Activated naive CD8-positive, alpha-beta T cell treated with anti-CD3 and anti-CD28 coated beads for 36 hours (primary cell): ENCODE measurements at regions not wholly inside any gene's neighbourhood (a gene's known extent, or its start where the extent isn't known, plus 50 kb on each side); places are given as distances from the start of the nearest gene placed in this dataset.

ENCODE experiments used
- DNase-seq: peaks from one replicate; pipeline ENCODE4 v3.0.0; 2021
- H3K27ac Mint-ChIP-seq: one replicate; pipeline ENCODE4 v1.8.0; 2022; ENCODE audit warnings: mild to moderate bottlenecking, moderate library complexity, mixed read lengths
- H3K27me3 Mint-ChIP-seq: one replicate; pipeline ENCODE4 v1.8.0; 2022; ENCODE audit warnings: mild to moderate bottlenecking, mixed read lengths
- H3K36me3 Mint-ChIP-seq: one replicate; pipeline ENCODE4 v1.8.0; 2021; ENCODE audit warnings: mild to moderate bottlenecking, mixed read lengths
- H3K4me1 Mint-ChIP-seq: one replicate; pipeline ENCODE4 v1.8.0; 2021; ENCODE audit warnings: mixed read lengths
- H3K4me3 Mint-ChIP-seq: one replicate; pipeline ENCODE4 v1.8.0; 2022; ENCODE audit warnings: mild to moderate bottlenecking, moderate library complexity, mixed read lengths
- H3K9me3 Mint-ChIP-seq: one replicate; pipeline ENCODE4 v1.8.0; 2022; ENCODE audit warnings: mixed read lengths

DNA sequence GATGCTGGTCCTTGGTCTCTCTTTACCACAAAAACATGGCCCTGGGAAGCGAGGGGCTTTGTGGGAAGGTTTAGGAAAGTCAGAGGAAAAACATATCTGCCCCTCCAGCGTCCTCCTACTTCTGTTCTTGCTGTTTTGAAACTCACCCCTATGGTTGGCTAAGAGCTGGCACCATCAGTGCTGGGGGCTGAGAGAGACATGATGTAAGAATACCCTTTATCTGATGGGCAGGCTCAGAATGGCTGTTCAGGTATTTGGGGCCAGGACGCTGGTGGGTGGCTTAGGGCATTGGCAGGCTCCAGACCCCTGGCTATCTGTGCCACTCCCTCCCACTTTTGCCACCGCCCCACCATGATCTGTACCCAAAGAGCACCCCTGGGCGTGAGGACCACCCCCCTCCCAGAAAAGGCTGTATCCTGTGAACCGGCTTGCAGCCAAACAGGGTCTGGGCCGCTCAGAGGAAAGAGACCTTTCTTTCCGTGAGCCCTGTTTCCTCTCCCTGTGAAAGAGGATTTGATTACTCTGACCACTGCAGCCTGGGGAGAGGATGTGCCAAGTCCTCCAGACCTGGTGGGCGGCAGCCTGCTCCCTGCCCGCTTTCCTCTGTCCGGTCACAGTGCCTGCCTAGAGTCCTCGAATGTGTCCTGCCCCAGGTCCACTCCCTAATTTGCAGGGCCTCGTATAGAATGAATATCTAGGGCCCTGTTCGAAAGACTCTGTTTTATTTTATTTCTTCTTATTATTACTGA is 61.3 kb upstream of the SLC6A6 start:
- H3K27me3 Mint-ChIP-seq = no peaks in the 10 kb centered on the region
- H3K4me3 Mint-ChIP-seq = no peak overlapping the region
- no peaks in the 10 kb centered on the region for H3K9me3 Mint-ChIP-seq
- no peak overlapping the region for H3K27ac Mint-ChIP-seq
- H3K36me3 Mint-ChIP-seq = no peaks in the 10 kb centered on the region
- peaks cover 1% of the 10 kb centered on the region for H3K4me1 Mint-ChIP-seq
- no peak for DNase-seq

DNA sequence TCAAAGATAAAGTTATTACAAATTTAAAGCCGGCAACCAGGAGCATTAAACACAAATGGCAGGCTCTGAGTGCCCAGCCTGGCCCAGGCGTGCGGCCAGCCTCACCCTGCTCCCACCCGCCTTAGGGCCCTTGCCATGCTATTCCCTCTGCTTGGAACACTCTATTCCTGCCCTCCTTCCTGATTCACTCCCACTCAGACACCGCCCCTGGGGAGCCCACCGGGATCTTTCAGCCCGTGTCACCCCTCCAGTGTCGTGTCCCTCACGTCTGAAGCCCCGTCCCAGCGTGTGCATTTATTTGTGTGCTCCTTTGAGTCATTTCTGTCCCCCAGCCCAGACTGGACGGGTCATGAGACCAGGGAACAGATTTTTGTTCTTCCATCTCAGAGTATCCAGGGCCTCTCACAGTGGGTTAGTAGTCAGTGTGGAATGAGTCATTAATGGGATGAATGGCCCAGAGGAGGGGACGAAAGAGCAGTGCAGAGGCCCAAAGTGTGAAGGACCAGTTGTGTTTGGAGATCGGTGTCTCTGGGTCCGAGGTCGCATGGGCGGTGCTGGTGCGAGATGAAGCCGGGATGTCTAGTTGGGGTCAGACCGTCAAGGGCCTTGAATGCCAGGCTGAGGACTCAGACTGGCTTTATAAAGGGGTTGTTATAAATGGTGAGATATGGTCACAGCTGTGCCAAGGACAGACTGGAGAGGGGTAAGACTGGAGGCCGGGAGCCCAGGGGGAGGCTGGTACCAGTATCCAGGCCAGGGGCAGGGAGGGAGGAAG is 58.9 kb upstream of the SLC6A6 start:
- Mint-ChIP-seq H3K9me3 (no peaks in the 10 kb centered on the region), H3K4me1 (no peaks in the 10 kb centered on the region), H3K36me3 (no peaks in the 10 kb centered on the region), H3K27me3 (no peaks in the 10 kb centered on the region), H3K27ac (no peak overlapping the region), H3K4me3 (no peak overlapping the region)
- DNase-seq = no peak

DNA sequence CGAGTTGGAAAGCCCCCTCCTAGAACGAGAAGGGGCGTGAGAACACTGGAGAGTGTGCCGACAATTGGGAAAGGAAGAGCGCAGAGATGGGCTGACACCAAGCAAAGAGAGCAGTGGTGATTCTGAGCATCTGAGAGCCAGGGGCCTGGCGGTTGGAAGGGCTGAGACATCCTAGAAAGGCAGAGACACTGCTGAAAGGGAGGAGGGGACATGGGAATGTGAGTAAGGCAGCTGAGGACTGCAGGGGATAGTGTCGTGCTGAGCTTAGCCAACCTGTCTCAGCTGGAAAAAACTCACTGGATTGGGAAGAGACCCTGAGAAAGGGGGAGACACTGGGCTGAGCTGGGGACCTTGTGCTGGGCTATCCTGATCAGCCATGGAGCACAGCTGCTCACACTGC is 58.1 kb upstream of the SLC6A6 start:
- no peaks in the 10 kb centered on the region for H3K36me3 Mint-ChIP-seq
- no peaks in the 10 kb centered on the region for H3K4me1 Mint-ChIP-seq
- no peaks in the 10 kb centered on the region for H3K27me3 Mint-ChIP-seq
- H3K27ac Mint-ChIP-seq = no peak overlapping the region
- no peaks in the 10 kb centered on the region for H3K9me3 Mint-ChIP-seq
- H3K4me3 Mint-ChIP-seq = no peak overlapping the region
- DNase-seq = no peak

DNA sequence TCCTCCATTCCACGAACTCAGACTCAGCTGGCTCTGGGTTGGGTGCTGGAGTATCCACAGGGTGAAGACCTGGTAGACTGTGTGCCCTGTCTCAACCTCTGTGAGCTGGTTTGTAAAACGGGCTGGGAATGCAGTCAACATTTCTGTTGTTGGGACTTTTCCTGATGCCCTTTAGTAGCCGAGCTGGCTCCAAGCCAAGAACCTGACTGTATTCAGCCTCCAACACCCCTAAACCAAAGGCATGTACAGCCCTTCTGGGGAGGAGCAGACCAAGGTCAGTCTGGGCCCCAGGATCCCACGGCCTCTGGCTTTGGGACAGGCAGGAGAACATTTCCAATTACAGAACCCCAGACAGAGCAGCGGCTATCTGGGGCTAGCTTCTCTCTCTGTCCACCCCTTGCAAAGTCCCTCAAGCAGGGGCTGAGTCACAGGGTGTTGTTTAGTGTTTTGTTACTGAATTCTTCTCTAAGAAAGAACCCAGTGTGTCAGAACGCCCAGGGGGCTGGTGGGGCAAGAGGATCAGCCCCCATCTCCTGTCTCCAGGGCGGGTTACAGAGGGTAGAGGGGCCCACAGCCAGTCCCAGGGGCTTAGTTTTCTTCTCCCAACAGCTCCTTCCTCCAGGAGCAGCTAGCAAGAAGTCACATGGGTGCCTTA is 56.8 kb upstream of the SLC6A6 start:
- Mint-ChIP-seq H3K27me3 (no peaks in the 10 kb centered on the region), H3K4me1 (no peaks in the 10 kb centered on the region), H3K9me3 (no peaks in the 10 kb centered on the region), H3K36me3 (no peaks in the 10 kb centered on the region), H3K4me3 (no peak overlapping the region), H3K27ac (no peak overlapping the region)
- no peak for DNase-seq

DNA sequence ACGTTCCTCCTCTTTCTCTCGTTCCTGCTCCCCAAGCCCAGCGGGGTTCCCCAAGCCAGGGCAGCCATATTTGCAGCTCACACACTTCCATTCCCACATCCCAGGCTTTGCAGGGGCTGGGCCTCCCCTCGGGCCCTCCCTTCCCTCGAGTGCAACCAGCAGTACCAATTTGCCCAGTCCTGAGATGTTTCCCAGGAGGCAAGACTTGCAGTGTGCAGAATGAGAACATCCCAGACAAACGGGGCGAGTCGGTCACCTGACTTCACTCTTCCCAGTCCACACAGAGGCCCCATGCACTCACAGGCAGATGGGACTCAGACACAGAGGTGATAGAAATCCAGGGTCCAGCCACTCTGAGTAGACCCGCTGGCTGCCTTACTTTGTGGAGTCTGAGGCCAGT is 56.2 kb upstream of the SLC6A6 start:
- Mint-ChIP-seq H3K4me1 (no peaks in the 10 kb centered on the region), H3K9me3 (no peaks in the 10 kb centered on the region), H3K36me3 (no peaks in the 10 kb centered on the region), H3K4me3 (no peak overlapping the region), H3K27ac (no peak overlapping the region), H3K27me3 (no peaks in the 10 kb centered on the region)
- no peak for DNase-seq

DNA sequence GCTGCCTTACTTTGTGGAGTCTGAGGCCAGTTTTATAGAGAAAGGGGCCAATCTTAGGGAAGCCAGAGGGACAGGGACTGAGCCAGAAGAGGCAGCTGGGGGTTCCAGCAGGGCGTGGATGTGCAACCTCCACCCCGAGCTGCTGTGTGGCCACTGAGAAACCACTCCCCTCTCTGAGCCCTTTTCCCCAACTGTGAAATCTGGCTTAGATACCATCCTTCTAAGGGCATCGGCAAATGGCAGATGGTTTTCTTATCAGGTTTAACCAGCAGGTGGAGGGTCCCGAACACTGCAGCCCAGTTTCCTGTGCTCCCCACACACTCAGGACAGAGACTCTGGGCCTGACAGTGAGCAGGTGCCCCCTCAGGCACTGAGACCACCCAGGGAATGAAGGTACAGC is 55.8 kb upstream of the SLC6A6 start:
- no peaks in the 10 kb centered on the region for H3K27me3 Mint-ChIP-seq
- H3K4me3 Mint-ChIP-seq = no peak overlapping the region
- DNase-seq = no peak
- no peaks in the 10 kb centered on the region for H3K4me1 Mint-ChIP-seq
- H3K27ac Mint-ChIP-seq = no peak overlapping the region
- no peaks in the 10 kb centered on the region for H3K36me3 Mint-ChIP-seq
- no peaks in the 10 kb centered on the region for H3K9me3 Mint-ChIP-seq

DNA sequence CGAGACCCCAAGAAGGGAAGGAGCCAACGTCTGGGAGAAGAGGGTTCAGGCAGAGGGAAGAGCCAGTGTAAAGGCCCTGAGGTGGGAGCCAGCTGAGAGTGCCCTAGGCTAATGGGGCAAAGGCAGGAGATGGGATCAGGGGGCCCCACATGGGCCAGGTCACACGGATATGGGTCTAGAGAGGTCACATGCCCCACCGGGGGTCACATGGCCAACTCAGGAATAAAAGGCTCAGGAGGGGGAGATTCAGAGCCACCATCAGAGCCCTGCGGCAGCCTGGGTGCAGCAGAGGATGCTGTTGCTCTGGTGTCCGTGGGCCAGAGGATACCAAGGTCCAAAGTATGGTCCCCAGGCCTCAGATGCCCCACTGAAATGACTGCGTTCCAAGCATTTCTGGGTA is 55.3 kb upstream of the SLC6A6 start:
- Mint-ChIP-seq H3K4me3 (no peak overlapping the region), H3K4me1 (no peaks in the 10 kb centered on the region), H3K9me3 (no peaks in the 10 kb centered on the region), H3K27me3 (no peaks in the 10 kb centered on the region), H3K27ac (no peak overlapping the region), H3K36me3 (no peaks in the 10 kb centered on the region)
- no peak for DNase-seq

DNA sequence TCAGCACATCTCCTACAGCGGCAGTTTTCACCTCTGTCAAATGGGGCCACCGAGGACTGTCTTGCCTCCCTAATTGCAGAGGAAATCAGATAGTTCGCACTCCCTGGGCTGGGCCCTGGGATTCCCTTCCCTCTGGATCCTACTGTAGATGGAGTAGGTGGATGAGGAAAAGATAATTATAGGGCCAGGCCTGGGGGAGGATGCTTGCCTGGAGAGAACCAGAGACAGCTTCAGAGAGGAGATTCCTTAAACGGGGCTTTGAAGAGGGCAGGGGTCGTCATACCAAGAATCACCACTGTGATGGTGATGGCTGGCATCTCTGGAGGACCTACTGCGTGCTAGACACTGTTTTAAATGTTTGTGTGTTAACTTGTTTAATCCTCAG is 50.8 kb upstream of the SLC6A6 start:
- no peak overlapping the region for H3K27ac Mint-ChIP-seq
- DNase-seq = no peak
- H3K4me3 Mint-ChIP-seq = no peak overlapping the region
- H3K36me3 Mint-ChIP-seq = no peaks in the 10 kb centered on the region
- H3K9me3 Mint-ChIP-seq = no peaks in the 10 kb centered on the region
- H3K27me3 Mint-ChIP-seq = no peaks in the 10 kb centered on the region
- no peaks in the 10 kb centered on the region for H3K4me1 Mint-ChIP-seq

DNA sequence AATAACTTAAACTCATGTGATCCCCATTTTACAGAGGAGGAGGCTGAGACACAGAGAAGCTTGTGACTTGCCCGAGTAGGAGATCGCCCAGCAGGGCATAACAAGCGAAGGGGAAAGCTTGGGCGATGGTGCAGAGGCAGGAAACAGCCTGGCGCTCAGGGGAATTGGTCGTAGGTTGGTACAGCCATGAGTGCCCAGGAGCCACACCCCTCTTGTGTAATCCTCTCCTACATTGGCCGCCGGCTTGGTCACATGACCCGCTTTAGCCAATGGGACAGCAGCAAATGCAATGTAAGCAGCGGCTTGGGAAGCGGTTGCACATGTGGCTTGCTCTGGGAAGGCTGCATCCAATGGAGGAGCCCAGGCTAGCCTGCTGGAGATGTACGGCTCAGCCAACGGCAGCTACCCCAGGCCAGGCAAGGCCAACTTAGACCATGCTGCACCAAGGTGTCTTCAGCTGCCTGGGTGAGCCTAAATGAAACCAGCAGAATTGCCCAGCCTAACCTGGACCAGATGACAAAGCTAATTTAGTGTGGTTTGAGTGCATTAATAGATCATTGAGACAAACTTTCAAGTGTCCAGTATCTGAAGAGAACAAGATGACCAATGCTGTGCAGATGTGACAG is 50.3 kb upstream of the SLC6A6 start:
- Mint-ChIP-seq H3K27ac (no peak overlapping the region), H3K4me1 (no peaks in the 10 kb centered on the region), H3K27me3 (no peaks in the 10 kb centered on the region), H3K9me3 (no peaks in the 10 kb centered on the region), H3K36me3 (no peaks in the 10 kb centered on the region), H3K4me3 (no peak overlapping the region)
- DNase-seq = no peak
